ENCODE measurements at regions not wholly inside any gene's neighbourhood (a gene's known extent, or its start where the extent isn't known, plus 50 kb on each side); places are given as distances from the start of the nearest gene placed in this dataset.

- TF ChIP-seq, protein P1, sequence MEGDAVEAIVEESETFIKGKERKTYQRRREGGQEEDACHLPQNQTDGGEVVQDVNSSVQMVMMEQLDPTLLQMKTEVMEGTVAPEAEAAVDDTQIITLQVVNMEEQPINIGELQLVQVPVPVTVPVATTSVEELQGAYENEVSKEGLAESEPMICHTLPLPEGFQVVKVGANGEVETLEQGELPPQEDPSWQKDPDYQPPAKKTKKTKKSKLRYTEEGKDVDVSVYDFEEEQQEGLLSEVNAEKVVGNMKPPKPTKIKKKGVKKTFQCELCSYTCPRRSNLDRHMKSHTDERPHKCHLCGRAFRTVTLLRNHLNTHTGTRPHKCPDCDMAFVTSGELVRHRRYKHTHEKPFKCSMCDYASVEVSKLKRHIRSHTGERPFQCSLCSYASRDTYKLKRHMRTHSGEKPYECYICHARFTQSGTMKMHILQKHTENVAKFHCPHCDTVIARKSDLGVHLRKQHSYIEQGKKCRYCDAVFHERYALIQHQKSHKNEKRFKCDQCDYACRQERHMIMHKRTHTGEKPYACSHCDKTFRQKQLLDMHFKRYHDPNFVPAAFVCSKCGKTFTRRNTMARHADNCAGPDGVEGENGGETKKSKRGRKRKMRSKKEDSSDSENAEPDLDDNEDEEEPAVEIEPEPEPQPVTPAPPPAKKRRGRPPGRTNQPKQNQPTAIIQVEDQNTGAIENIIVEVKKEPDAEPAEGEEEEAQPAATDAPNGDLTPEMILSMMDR (IDR thresholded peaks at IDR 0.05; ENCODE audit: low read depth, low read length, poor library complexity, severe bottlenecking) = no peak
- TF ChIP-seq EZH2phosphoT487 (IDR thresholded peaks at IDR 0.05; ENCODE audit: borderline replicate concordance, low read length) = no peak
These were observed 1725.9 kb downstream of the PCDH9 start for GRCh38 chr13:65504213-65504612.
